ENCODE measurements at regions not wholly inside any gene's neighbourhood (a gene's known extent, or its start where the extent isn't known, plus 50 kb on each side); places are given as distances from the start of the nearest gene placed in this dataset.
"Not testable (repeated sequence)": the region's sequence is repeated elsewhere in the genome, so short reads cannot be mapped to it uniquely, and the experiment has no call there.

GRCh38 chr1:172834609-172835008 lies 175.7 kb downstream of the FASLG start:
- POLR2A ChIA-PET, result no interaction called here

GRCh38 chr1:172835834-172836233 lies 176.9 kb downstream of the FASLG start:
- TF ChIP-seq CTCF (IDR thresholded peaks at IDR 0.05; ENCODE audit: control extremely low read depth, extremely low read depth, low read depth, missing control alignments), result no peak
- DNase-seq (ENCODE audit: extremely low spot score), result no peak
- ChIA-PET CTCF (interaction anchor here (2.6 kb wide), 1 partner anchor 9 kb away, joined by 11 read pairs; no protein-coding TSS in a partner anchor), POLR2A (no interaction called here)

More at GRCh38 chr1:172834609-172835008, 175.7 kb downstream of the FASLG start:
- no peak for TF ChIP-seq CTCF (IDR thresholded peaks at IDR 0.05; ENCODE audit: control extremely low read depth, extremely low read depth, low read depth, missing control alignments)
- no peak for DNase-seq (ENCODE audit: extremely low spot score)
- CTCF ChIA-PET, result interaction anchor here (1.1 to 2.6 kb wide), 3 partner anchors 8 to 90 kb away, joined by 3 to 11 read pairs (median 3); no protein-coding TSS in a partner anchor

GRCh38 chr1:172837816-172838679 lies 179.1 kb downstream of the FASLG start:
- ChIA-PET POLR2A (no interaction called here), CTCF (interaction anchor here (1.5 kb wide), 1 partner anchor 364 kb away, joined by 6 read pairs; no protein-coding TSS in a partner anchor)
- DNase-seq (ENCODE audit: extremely low spot score), result no peak
- no peak for TF ChIP-seq CTCF (IDR thresholded peaks at IDR 0.05; ENCODE audit: control extremely low read depth, extremely low read depth, low read depth, missing control alignments)

GRCh38 chr1:172838680-172839313 lies 179.9 kb downstream of the FASLG start:
- DNase-seq (ENCODE audit: extremely low spot score), result no peak
- POLR2A ChIA-PET, result no interaction called here
- CTCF ChIA-PET, result interaction anchor here (0.8 to 1.5 kb wide), 2 partner anchors 12 to 364 kb away, joined by 3 to 6 read pairs; no protein-coding TSS in a partner anchor
- TF ChIP-seq CTCF (IDR thresholded peaks at IDR 0.05; ENCODE audit: control extremely low read depth, extremely low read depth, low read depth, missing control alignments), result no peak

GRCh38 chr1:172839639-172840038 lies 180.7 kb downstream of the FASLG start:
- CTCF ChIA-PET, result interaction anchor here (0.8 to 1.6 kb wide), 4 partner anchors 8 to 363 kb away, joined by 3 to 7 read pairs (median 5); no protein-coding TSS in a partner anchor
- POLR2A ChIA-PET, result not testable (repeated sequence)

GRCh38 chr1:172843444-172843843 lies 184.5 kb downstream of the FASLG start:
- POLR2A ChIA-PET, result no interaction called here
- TF ChIP-seq CTCF (IDR thresholded peaks at IDR 0.05; ENCODE audit: control extremely low read depth, extremely low read depth, low read depth, missing control alignments), result no peak
- no peak for DNase-seq (ENCODE audit: extremely low spot score)
- CTCF ChIA-PET, result interaction anchor here (1.0 kb wide), 1 partner anchor 41 kb away, joined by 3 read pairs; no protein-coding TSS in a partner anchor

More at GRCh38 chr1:172839639-172840038, 180.7 kb downstream of the FASLG start:
- DNase-seq (ENCODE audit: extremely low spot score), result not testable (repeated sequence)

Measured in GM10248 (cell line).